CD14-positive monocyte (primary cell): ENCODE measurements at regions not wholly inside any gene's neighbourhood (a gene's known extent, or its start where the extent isn't known, plus 50 kb on each side); places are given as distances from the start of the nearest gene placed in this dataset.

Experiments
- DNase-seq, 3 donors: peaks; one replicate each; pipeline ENCODE4 v3.0.0-alpha.2; 2011 to 2022
- H2AFZ ChIP-seq: 2 replicates; pipeline ENCODE4 v1.6.0; 2012; ENCODE audit warnings: mild to moderate bottlenecking, low read depth, low read length, inconsistent platforms; ENCODE audit not compliant: insufficient read depth, poor library complexity, severe bottlenecking
- H3K27ac ChIP-seq, 2 donors: 1 replicate in 1 of 2; 2 replicates in 1 of 2; pipeline ENCODE4 v1.5.1; 2012 to 2013; ENCODE audit warnings: low read length in 2 of 2, control low read depth in 1 of 2, inconsistent platforms in 1 of 2, low read depth in 1 of 2, mild to moderate bottlenecking in 1 of 2
- H3K27me3 ChIP-seq, 2 donors: one replicate each; pipeline versions ENCODE4 v1.6.0 to v1.6.1; 2011 to 2013; ENCODE audit warnings: low read length in 2 of 2; ENCODE audit not compliant: control insufficient read depth in 2 of 2, insufficient read depth in 2 of 2
- H3K36me3 ChIP-seq, 2 donors: replicated peaks in 1 of 2; 1 replicate in 1 of 2; 2 replicates in 1 of 2; pipeline versions ENCODE4 v1.5.1 to v1.6.1; 2012 to 2013; ENCODE audit warnings: low read length in 2 of 2, control low read depth in 1 of 2, inconsistent platforms in 1 of 2, mild to moderate bottlenecking in 1 of 2; ENCODE audit not compliant: insufficient read depth in 2 of 2, control insufficient read depth in 1 of 2
- H3K4me1 ChIP-seq, 2 donors: 1 replicate in 1 of 2; 2 replicates in 1 of 2; pipeline versions ENCODE4 v1.5.1 to v1.6.1; 2012 to 2013; ENCODE audit warnings: low read length in 2 of 2, control low read depth in 1 of 2, inconsistent platforms in 1 of 2, mild to moderate bottlenecking in 1 of 2, moderate library complexity in 1 of 2; ENCODE audit not compliant: insufficient read depth in 2 of 2, control insufficient read depth in 1 of 2
- H3K4me2 ChIP-seq: replicated peaks from 2 replicates; pipeline ENCODE3; 2012; ENCODE audit warnings: low read length, moderate library complexity, mild to moderate bottlenecking; ENCODE audit not compliant: poor library complexity, severe bottlenecking; ENCODE audit errors: extremely low read depth
- H3K4me3 ChIP-seq, 3 experiments: fragments of 200-600 bp in 1 of 3; sonication (generic) in 1 of 3; replicated peaks in 1 of 3; 1 replicate in 2 of 3; 2 replicates in 1 of 3; pipeline ENCODE4 v1.5.1; 2011 to 2013; ENCODE audit warnings: low read length in 3 of 3, mild to moderate bottlenecking in 3 of 3, control low read depth in 2 of 3, low read depth in 2 of 3, inconsistent platforms in 1 of 3, moderate library complexity in 1 of 3
- H3K79me2 ChIP-seq: 2 replicates; pipeline ENCODE4 v1.6.0; 2012; ENCODE audit warnings: mild to moderate bottlenecking, control low read depth, inconsistent platforms, low read length, moderate library complexity; ENCODE audit not compliant: insufficient read depth
- H3K9ac ChIP-seq: 2 replicates; pipeline ENCODE4 v1.6.0; 2017; ENCODE audit warnings: low read length, mild to moderate bottlenecking; ENCODE audit not compliant: insufficient read depth, poor library complexity, severe bottlenecking
- H3K9me3 ChIP-seq, 2 donors: replicated peaks in 1 of 2; 1 replicate in 1 of 2; 2 replicates in 1 of 2; pipeline versions ENCODE4 v1.5.1 to v1.6.1; 2012 to 2013; ENCODE audit warnings: low read length in 2 of 2, control low read depth in 1 of 2; ENCODE audit not compliant: control insufficient read depth in 1 of 2, insufficient read depth in 1 of 2
- H4K20me1 ChIP-seq: 2 replicates; pipeline ENCODE4 v1.6.0; 2012; ENCODE audit warnings: mild to moderate bottlenecking, low read length, control low read depth, moderate library complexity; ENCODE audit not compliant: insufficient read depth
- H3K27ac Mint-ChIP-seq, 7 donors: one replicate each; pipeline ENCODE4 v1.8.0; 2020; ENCODE audit warnings: mild to moderate bottlenecking in 7 of 7, mixed read lengths in 7 of 7, moderate library complexity in 6 of 7, inconsistent platforms in 2 of 7
- H3K27me3 Mint-ChIP-seq, 3 donors: one replicate each; pipeline ENCODE4 v1.8.0; 2021 to 2022; ENCODE audit warnings: low read depth in 3 of 3, mild to moderate bottlenecking in 3 of 3, mixed read lengths in 3 of 3, moderate library complexity in 3 of 3, inconsistent platforms in 1 of 3
- H3K36me3 Mint-ChIP-seq, 2 donors: one replicate each; pipeline ENCODE4 v1.8.0; 2020; ENCODE audit warnings: mixed read lengths in 2 of 2, inconsistent platforms in 1 of 2, mild to moderate bottlenecking in 1 of 2
- H3K4me1 Mint-ChIP-seq: one replicate; pipeline ENCODE4 v1.8.0; 2020; ENCODE audit warnings: mild to moderate bottlenecking, mixed read lengths
- H3K4me3 Mint-ChIP-seq, 2 donors: one replicate each; pipeline ENCODE4 v1.8.0; 2020; ENCODE audit warnings: mild to moderate bottlenecking in 2 of 2, mixed read lengths in 2 of 2, moderate library complexity in 1 of 2
- H3K9me3 Mint-ChIP-seq, 7 donors: one replicate each; pipeline ENCODE4 v1.8.0; 2020 to 2022; ENCODE audit warnings: mixed read lengths in 7 of 7, mild to moderate bottlenecking in 6 of 7, moderate library complexity in 6 of 7, inconsistent platforms in 2 of 7
- WGBS: methylation state at CpG from one replicate; pipeline ENCODE4 v1.1.5; 2013; ENCODE audit warnings: missing lambda C conversion rate; ENCODE audit not compliant: insufficient coverage; 5-methylcytosine and 5-hydroxymethylcytosine counted together
- intact Hi-C, 2 donors: fragments of 100-400 bp; cut with micrococcal nuclease; formaldehyde crosslinking; loops; one replicate each; pipeline versions ENCODE4 v1.15.0 to v1.15.1; 2023
- TF ChIP-seq, protein P1 (sequence below): fragments of 200-600 bp; IDR thresholded peaks from one replicate; pipeline ENCODE4 v1.8.0; 2022; ENCODE audit warnings: antibody characterized with exemption, mild to moderate bottlenecking

DNA sequence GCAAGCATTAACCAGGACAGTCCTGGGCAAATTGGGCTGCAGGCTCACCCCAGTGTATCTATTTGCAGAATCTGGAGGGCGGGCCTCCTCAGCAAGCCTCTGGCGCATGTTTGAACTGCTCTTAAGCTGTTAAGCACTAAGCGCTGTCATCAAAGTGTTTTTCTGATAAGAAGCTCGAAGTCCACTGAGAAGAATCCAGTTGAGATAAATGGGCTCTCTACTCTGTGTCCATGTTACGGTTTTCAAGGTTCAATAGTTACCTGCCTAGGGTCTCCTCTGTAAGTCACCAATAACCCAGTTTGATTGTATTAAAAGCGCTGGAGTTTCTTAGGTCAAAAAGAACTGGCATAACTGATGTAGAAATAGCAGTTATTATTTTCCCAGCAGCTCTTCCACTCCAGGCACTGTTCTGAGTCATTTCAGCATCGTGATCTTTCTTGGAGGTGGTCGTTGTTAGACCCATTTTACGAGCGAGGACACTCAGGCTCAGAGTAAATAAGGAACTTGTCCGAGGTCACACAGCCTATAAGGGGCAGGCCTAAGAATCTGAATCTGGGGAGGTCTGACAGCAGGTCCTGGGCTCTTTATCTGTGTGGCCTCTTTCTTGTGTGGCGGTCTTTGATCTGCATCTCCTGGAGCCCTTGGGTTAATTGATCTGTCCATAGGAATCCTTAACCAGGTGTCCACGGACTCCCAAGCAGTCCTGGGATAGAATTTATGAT, 207.4 kb upstream of the ZNF217 start:
- Mint-ChIP-seq H3K27ac (no peak overlapping the region), H3K4me3 (no peak overlapping the region), H3K27me3 (no peaks in the 10 kb centered on the region), H3K9me3 (no peaks in the 10 kb centered on the region), H3K36me3 (no peaks in the 10 kb centered on the region), H3K4me1 (peaks cover 7% of the 10 kb centered on the region)
- H3K27ac ChIP-seq: no peak overlapping the region
- DNase-seq: no peak
- intact Hi-C loops: no loop called here
- H3K9me3 ChIP-seq: no peaks in the 10 kb centered on the region
- H2AFZ ChIP-seq: peak overlapping the region; percentile 17
- H3K4me2 ChIP-seq: no peak overlapping the region
- no peaks in the 10 kb centered on the region for H3K4me1 ChIP-seq
- H3K9ac ChIP-seq: no peak overlapping the region
- WGBS: 83% methylated on average over 9 of the region's 13 CpGs
- H3K4me3 ChIP-seq: no peak overlapping the region
- no peaks in the 10 kb centered on the region for H3K36me3 ChIP-seq
- H3K79me2 ChIP-seq: no peaks in the 10 kb centered on the region
- H4K20me1 ChIP-seq: no peaks in the 10 kb centered on the region
- no peaks in the 10 kb centered on the region for H3K27me3 ChIP-seq
- TF ChIP-seq, protein P1, sequence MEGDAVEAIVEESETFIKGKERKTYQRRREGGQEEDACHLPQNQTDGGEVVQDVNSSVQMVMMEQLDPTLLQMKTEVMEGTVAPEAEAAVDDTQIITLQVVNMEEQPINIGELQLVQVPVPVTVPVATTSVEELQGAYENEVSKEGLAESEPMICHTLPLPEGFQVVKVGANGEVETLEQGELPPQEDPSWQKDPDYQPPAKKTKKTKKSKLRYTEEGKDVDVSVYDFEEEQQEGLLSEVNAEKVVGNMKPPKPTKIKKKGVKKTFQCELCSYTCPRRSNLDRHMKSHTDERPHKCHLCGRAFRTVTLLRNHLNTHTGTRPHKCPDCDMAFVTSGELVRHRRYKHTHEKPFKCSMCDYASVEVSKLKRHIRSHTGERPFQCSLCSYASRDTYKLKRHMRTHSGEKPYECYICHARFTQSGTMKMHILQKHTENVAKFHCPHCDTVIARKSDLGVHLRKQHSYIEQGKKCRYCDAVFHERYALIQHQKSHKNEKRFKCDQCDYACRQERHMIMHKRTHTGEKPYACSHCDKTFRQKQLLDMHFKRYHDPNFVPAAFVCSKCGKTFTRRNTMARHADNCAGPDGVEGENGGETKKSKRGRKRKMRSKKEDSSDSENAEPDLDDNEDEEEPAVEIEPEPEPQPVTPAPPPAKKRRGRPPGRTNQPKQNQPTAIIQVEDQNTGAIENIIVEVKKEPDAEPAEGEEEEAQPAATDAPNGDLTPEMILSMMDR: no peak

DNA sequence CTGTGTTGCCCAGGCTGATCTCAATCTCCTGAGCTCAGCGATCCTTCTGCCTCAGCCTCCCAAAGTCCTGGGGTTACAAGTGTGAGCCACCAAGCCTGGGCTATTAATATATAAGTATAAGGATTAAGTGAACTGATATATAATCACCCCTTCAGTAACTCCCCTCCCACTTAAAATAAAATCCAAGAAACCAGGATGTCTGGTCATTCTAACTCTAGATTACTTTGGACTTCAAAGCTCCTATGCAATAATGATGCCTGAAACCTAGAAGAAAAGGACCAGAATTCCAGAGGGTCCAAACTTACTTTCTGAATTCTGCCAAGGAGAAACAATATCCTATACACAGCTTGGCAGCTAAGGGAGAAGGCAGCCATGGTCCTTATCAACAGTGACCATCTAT, 206.8 kb upstream of the ZNF217 start:
- Histone ChIP-seq H3K9me3 (no peaks in the 10 kb centered on the region), H3K36me3 (no peaks in the 10 kb centered on the region), H3K4me2 (no peak overlapping the region), H3K9ac (no peak overlapping the region), H3K27ac (no peak overlapping the region), H3K79me2 (no peaks in the 10 kb centered on the region), H3K27me3 (no peaks in the 10 kb centered on the region), H3K4me3 (no peak overlapping the region), H2AFZ (peak overlapping the region; percentile 17), H4K20me1 (no peaks in the 10 kb centered on the region), H3K4me1 (no peaks in the 10 kb centered on the region)
- Mint-ChIP-seq H3K27ac (no peak overlapping the region), H3K36me3 (no peaks in the 10 kb centered on the region), H3K4me3 (no peak overlapping the region), H3K9me3 (no peaks in the 10 kb centered on the region), H3K4me1 (peaks cover 7% of the 10 kb centered on the region), H3K27me3 (no peaks in the 10 kb centered on the region)
- no peak for DNase-seq
- no CpG with 5 or more reads among the region's 1 CpG for WGBS
- TF ChIP-seq, protein P1: no peak
- intact Hi-C loops: no loop called here
